Neuronal stem cell (in vitro differentiated cells): ENCODE measurements at regions not wholly inside any gene's neighbourhood (a gene's known extent, or its start where the extent isn't known, plus 50 kb on each side); places are given as distances from the start of the nearest gene placed in this dataset.

Experiments used
- DNase-seq: peaks from one replicate; pipeline ENCODE4 v3.0.0-alpha.2; 2013; ENCODE audit warnings: low spot score
- H2AFZ ChIP-seq: one replicate; pipeline ENCODE4 v1.6.1; 2013; ENCODE audit warnings: mild to moderate bottlenecking, low read length, inconsistent platforms
- H2AK5ac ChIP-seq: 2 replicates; pipeline ENCODE4 v1.6.1; 2013; ENCODE audit warnings: low read depth, mild to moderate bottlenecking, inconsistent platforms, low read length, moderate library complexity, mixed read lengths
- H2BK120ac ChIP-seq: 2 replicates; pipeline ENCODE4 v1.6.1; 2013; ENCODE audit warnings: low read depth, mild to moderate bottlenecking, inconsistent platforms, low read length, moderate library complexity, mixed read lengths
- H2BK12ac ChIP-seq: one replicate; pipeline ENCODE4 v1.6.1; 2013; ENCODE audit warnings: low read length, inconsistent platforms
- H2BK15ac ChIP-seq: 2 replicates; pipeline ENCODE4 v1.6.1; 2013; ENCODE audit warnings: mild to moderate bottlenecking, low read length, inconsistent platforms, mixed read lengths
- H2BK5ac ChIP-seq: one replicate; pipeline ENCODE4 v1.6.1; 2013; ENCODE audit warnings: inconsistent platforms, mild to moderate bottlenecking, low read length, moderate library complexity
- H3K14ac ChIP-seq: one replicate; pipeline ENCODE4 v1.6.1; 2013; ENCODE audit warnings: low read length, inconsistent platforms
- H3K18ac ChIP-seq: 2 replicates; pipeline ENCODE4 v1.6.1; 2013; ENCODE audit warnings: low read length, inconsistent platforms
- H3K23ac ChIP-seq: 2 replicates; pipeline ENCODE4 v1.6.1; 2013; ENCODE audit warnings: low read depth, mild to moderate bottlenecking, mixed read lengths, low read length, inconsistent platforms; ENCODE audit not compliant: poor library complexity
- H3K27ac ChIP-seq: replicated peaks from 3 replicates; pipeline ENCODE4 v1.5.1; 2013; ENCODE audit warnings: low read length, inconsistent platforms
- H3K27me3 ChIP-seq, 3 experiments: 2 replicates each; pipeline ENCODE4 v1.6.1; 2013; ENCODE audit warnings: low read length in 3 of 3, mild to moderate bottlenecking in 2 of 3, inconsistent platforms in 1 of 3, low read depth in 1 of 3, mixed read lengths in 1 of 3, moderate library complexity in 1 of 3; ENCODE audit not compliant: control insufficient read depth in 3 of 3, insufficient read depth in 3 of 3
- H3K36me3 ChIP-seq, 2 donors: replicated peaks in 1 of 2; 2 replicates each; pipeline ENCODE4 v1.6.1; 2013; ENCODE audit warnings: low read length in 2 of 2; ENCODE audit not compliant: control insufficient read depth in 2 of 2, insufficient read depth in 2 of 2
- H3K4ac ChIP-seq: 2 replicates; pipeline ENCODE4 v1.6.1; 2013; ENCODE audit warnings: inconsistent platforms, mild to moderate bottlenecking, low read length, moderate library complexity
- H3K4me1 ChIP-seq, 2 donors: 1 replicate in 1 of 2; 2 replicates in 1 of 2; pipeline ENCODE4 v1.6.1; 2013; ENCODE audit warnings: low read length in 2 of 2, low read depth in 1 of 2; ENCODE audit not compliant: control insufficient read depth in 2 of 2, insufficient read depth in 1 of 2
- H3K4me2 ChIP-seq: one replicate; pipeline ENCODE4 v1.6.1; 2013; ENCODE audit warnings: mild to moderate bottlenecking, low read length, inconsistent platforms; ENCODE audit not compliant: insufficient read depth, poor library complexity, severe bottlenecking
- H3K4me3 ChIP-seq, 2 donors: 2 replicates each; pipeline ENCODE4 v1.5.1; 2013; ENCODE audit warnings: low read length in 2 of 2, mild to moderate bottlenecking in 2 of 2, inconsistent platforms in 1 of 2, moderate library complexity in 1 of 2
- H3K79me1 ChIP-seq: one replicate; pipeline ENCODE4 v1.6.1; 2013; ENCODE audit warnings: low read depth, mild to moderate bottlenecking, inconsistent platforms, low read length, moderate library complexity
- H3K9ac ChIP-seq: one replicate; pipeline ENCODE4 v1.6.1; 2013; ENCODE audit warnings: mild to moderate bottlenecking, low read depth, low read length, inconsistent platforms; ENCODE audit not compliant: poor library complexity
- H3K9me3 ChIP-seq, 2 donors: replicated peaks in 1 of 2; 2 replicates each; pipeline versions ENCODE3 to v1.6.1; 2013; ENCODE audit warnings: low read length in 2 of 2, mild to moderate bottlenecking in 2 of 2, inconsistent platforms in 1 of 2, low read depth in 1 of 2, mixed read lengths in 1 of 2, moderate library complexity in 1 of 2; ENCODE audit not compliant: control insufficient read depth in 2 of 2, insufficient read depth in 1 of 2
- H4K8ac ChIP-seq: one replicate; pipeline ENCODE4 v1.6.1; 2013; ENCODE audit warnings: low read depth, mild to moderate bottlenecking, inconsistent platforms, low read length, moderate library complexity
- H4K91ac ChIP-seq: one replicate; pipeline ENCODE4 v1.6.1; 2013; ENCODE audit warnings: low read length, low read depth, mild to moderate bottlenecking, inconsistent platforms; ENCODE audit not compliant: poor library complexity
- WGBS, 2 donors: extraction: QIAGEN DNeasy Blood & Tissue Kit; methylation state at CpG; one replicate each; pipeline ENCODE4 v1.1.7; 2013; ENCODE audit warnings: missing lambda C conversion rate in 2 of 2, mixed read lengths in 1 of 2; ENCODE audit not compliant: insufficient read length in 2 of 2, insufficient replicate concordance in 1 of 2; ENCODE audit errors: extremely low coverage in 2 of 2; 5-methylcytosine and 5-hydroxymethylcytosine counted together

DNA sequence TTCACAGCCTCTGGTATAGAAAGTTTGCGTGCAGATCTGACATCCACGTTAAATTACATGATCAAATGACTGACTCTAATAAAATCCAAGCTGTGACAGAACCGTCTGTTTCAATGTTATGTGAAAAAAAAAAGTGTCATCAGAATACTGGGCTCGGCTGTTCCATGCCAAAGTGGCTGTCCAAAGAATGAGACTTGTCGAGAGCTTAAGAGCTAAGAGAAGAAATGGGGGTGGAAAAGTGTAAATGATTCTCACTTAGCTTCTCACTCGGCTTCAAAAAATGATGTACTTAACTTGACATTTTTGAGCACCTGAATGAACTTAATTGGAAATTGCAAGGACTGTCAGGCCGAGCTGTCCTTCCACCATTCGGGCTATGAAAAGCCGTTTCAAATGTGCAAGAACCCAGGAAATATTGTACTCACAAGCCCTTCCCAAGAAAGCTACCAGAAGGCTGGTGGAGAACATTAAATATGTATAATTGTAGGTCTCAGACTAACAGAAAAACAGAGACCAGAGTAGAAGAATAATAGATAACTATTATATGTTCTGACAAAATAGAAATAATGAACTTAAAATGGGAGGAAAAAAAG lies 78.0 kb downstream of the DIO3 start:
- no peak overlapping the region for H2AFZ ChIP-seq
- no peak overlapping the region for H2BK12ac ChIP-seq
- DNase-seq, result no peak
- H2BK15ac ChIP-seq, result no peak overlapping the region
- no peak overlapping the region for H3K18ac ChIP-seq
- H4K91ac ChIP-seq, result no peak overlapping the region
- no peak overlapping the region for H3K4ac ChIP-seq
- H3K27me3 ChIP-seq, result peaks cover 0 to 5% (median 0%) of the 10 kb centered on the region in 3 experiments
- H2BK120ac ChIP-seq, result no peak overlapping the region
- H3K9me3 ChIP-seq, result no peaks in the 10 kb centered on the region
- H3K4me3 ChIP-seq, result no peak overlapping the region
- H3K9ac ChIP-seq, result no peak overlapping the region
- H3K79me1 ChIP-seq, result no peaks in the 10 kb centered on the region
- H3K36me3 ChIP-seq, result no peaks in the 10 kb centered on the region
- no peak overlapping the region for H4K8ac ChIP-seq
- peaks cover 0 to 2% of the 10 kb centered on the region in 2 donors for H3K4me1 ChIP-seq
- no peak overlapping the region for H3K4me2 ChIP-seq
- no CpG with 5 or more reads among the region's 9 CpGs for WGBS, 2 donors
- H3K27ac ChIP-seq, result no peak overlapping the region
- no peak overlapping the region for H3K14ac ChIP-seq
- no peak overlapping the region for H3K23ac ChIP-seq
- H2BK5ac ChIP-seq, result no peak overlapping the region
- no peak overlapping the region for H2AK5ac ChIP-seq

DNA sequence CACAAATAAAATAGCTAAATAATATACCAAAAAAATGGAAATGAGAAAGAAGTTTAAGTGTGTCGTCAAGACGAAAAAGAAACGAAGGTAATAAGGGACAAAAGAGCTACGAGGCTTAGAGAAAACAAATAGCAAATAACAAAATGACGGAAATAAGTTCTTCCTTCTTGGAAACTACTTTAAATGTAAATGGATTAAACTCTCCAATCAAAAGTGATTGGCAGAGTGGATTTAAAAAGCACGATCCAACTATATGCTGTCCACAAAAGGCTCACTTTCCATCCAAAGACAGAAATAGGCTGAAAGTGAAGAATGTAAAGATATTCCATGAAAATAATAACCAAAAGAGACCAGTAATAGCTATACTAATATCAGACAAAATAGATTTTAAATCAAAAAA lies 82.4 kb downstream of the DIO3 start:
- H3K9ac ChIP-seq, result no peak overlapping the region
- no peak overlapping the region for H2AK5ac ChIP-seq
- H2AFZ ChIP-seq, result no peak overlapping the region
- H3K36me3 ChIP-seq, result no peaks in the 10 kb centered on the region
- H2BK15ac ChIP-seq, result no peak overlapping the region
- no peak overlapping the region for H3K4me3 ChIP-seq
- no peak overlapping the region for H2BK120ac ChIP-seq
- no peak overlapping the region for H3K4ac ChIP-seq
- no peaks in the 10 kb centered on the region for H3K9me3 ChIP-seq
- H3K14ac ChIP-seq, result no peak overlapping the region
- no peak overlapping the region for H3K4me2 ChIP-seq
- no peak overlapping the region for H2BK12ac ChIP-seq
- H4K91ac ChIP-seq, result no peak overlapping the region
- H3K79me1 ChIP-seq, result no peaks in the 10 kb centered on the region
- no peak overlapping the region for H3K23ac ChIP-seq
- H3K27me3 ChIP-seq, result no peaks in the 10 kb centered on the region
- H3K4me1 ChIP-seq, result peaks cover 0 to 2% of the 10 kb centered on the region in 2 donors
- H3K18ac ChIP-seq, result no peak overlapping the region
- H2BK5ac ChIP-seq, result no peak overlapping the region
- WGBS, 2 donors, result 100% methylated on average over 3 of the region's 6 CpGs; no CpG with 5 or more reads in 1 of the 2 donors
- no peak for DNase-seq
- no peak overlapping the region for H3K27ac ChIP-seq
- H4K8ac ChIP-seq, result no peak overlapping the region

DNA sequence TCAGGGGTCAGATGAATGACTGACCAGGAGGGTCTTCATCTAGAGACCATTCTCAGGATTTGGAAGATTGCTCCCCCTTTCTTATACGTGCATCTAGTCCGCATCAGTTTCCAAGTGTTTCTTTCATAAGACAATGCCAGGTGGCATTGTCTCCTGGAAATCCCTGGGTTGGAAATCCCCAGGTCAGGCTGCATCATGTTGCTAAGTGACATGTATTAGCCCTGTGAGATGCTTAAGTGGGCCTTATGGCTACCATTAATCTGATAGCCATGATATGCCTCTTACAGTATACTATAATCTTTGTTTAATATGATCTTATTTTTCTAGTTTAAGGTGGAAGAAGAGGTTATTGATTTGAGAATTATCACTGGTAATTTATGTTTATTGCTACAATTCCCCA lies 92.8 kb downstream of the DIO3 start:
- Histone ChIP-seq H3K23ac (no peak overlapping the region), H3K27ac (no peak overlapping the region), H4K8ac (no peak overlapping the region), H2BK5ac (no peak overlapping the region), H2BK12ac (no peak overlapping the region), H2AFZ (no peak overlapping the region), H3K18ac (no peak overlapping the region), H2BK15ac (no peak overlapping the region), H3K4me3 (no peak overlapping the region), H3K9me3 (no peaks in the 10 kb centered on the region), H4K91ac (no peak overlapping the region), H3K27me3 (peaks cover 0 to 11% (median 0%) of the 10 kb centered on the region in 3 experiments), H3K14ac (no peak overlapping the region), H3K4me1 (no peaks in the 10 kb centered on the region), H3K4ac (no peak overlapping the region), H2BK120ac (no peak overlapping the region), H3K4me2 (no peak overlapping the region), H2AK5ac (no peak overlapping the region), H3K36me3 (no peaks in the 10 kb centered on the region), H3K9ac (no peak overlapping the region), H3K79me1 (no peaks in the 10 kb centered on the region)
- DNase-seq, result no peak
- no CpG with 5 or more reads among the region's 2 CpGs for WGBS, 2 donors

DNA sequence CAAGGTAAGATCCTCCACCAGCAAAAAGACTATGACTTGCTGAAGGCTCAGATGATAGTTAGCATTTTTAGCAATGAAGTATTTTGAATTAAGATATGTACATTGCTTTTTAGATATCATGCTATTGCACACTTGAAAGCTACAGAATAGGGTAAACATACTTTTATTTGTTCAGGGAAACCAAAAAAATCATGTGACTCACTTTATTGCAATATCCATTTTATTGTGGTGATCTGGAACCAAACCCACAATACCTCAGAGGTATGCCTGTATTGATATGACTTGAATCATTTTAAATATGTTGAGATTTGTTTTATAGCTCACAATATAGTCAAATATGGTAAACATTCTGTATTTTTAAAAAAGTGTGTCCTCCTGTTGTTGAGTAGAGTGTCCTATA lies 96.1 kb downstream of the DIO3 start:
- no peak overlapping the region for H2BK12ac ChIP-seq
- no peak overlapping the region for H3K9ac ChIP-seq
- no peaks in the 10 kb centered on the region for H3K36me3 ChIP-seq
- no peak overlapping the region for H2BK120ac ChIP-seq
- H2AFZ ChIP-seq, result no peak overlapping the region
- H3K4me2 ChIP-seq, result no peak overlapping the region
- H3K4me1 ChIP-seq, result no peaks in the 10 kb centered on the region
- H2BK15ac ChIP-seq, result no peak overlapping the region
- no peak overlapping the region for H3K27ac ChIP-seq
- no peak overlapping the region for H3K14ac ChIP-seq
- no peak overlapping the region for H4K8ac ChIP-seq
- no peak overlapping the region for H3K4me3 ChIP-seq
- H3K79me1 ChIP-seq, result no peaks in the 10 kb centered on the region
- H2BK5ac ChIP-seq, result no peak overlapping the region
- H3K27me3 ChIP-seq, result peaks cover 0 to 11% (median 0%) of the 10 kb centered on the region in 3 experiments
- no peak overlapping the region for H3K18ac ChIP-seq
- DNase-seq, result no peak
- no peak overlapping the region for H2AK5ac ChIP-seq
- no peaks in the 10 kb centered on the region for H3K9me3 ChIP-seq
- H4K91ac ChIP-seq, result no peak overlapping the region
- H3K23ac ChIP-seq, result no peak overlapping the region
- H3K4ac ChIP-seq, result no peak overlapping the region
